ENCODE measurements at regions not wholly inside any gene's neighbourhood (a gene's known extent, or its start where the extent isn't known, plus 50 kb on each side); places are given as distances from the start of the nearest gene placed in this dataset.

DNA sequence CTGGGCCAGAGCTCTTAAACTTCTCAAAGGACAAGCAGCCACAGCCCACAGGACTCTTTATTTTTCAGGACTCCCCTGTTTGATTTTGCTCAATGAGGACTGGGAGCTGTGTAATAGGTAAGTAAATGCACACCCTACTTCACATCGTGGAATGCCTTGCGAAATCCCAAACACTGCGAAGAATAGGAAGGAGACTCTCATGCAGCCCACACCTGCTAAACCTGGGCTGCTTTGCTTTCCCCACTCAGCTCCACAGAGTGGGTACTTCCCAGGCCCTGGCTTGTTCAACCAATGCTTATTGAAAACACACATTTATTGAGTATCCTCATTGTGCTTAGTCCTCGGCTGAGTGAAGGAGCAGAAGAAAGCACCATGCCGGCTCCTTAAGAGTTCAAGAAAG, 103.3 kb upstream of the FSTL4 start:
- POLR2A ChIA-PET, result no interaction called here
- no peaks in the 10 kb centered on the region for H3K4me1 Mint-ChIP-seq (ENCODE audit: low read depth)

DNA sequence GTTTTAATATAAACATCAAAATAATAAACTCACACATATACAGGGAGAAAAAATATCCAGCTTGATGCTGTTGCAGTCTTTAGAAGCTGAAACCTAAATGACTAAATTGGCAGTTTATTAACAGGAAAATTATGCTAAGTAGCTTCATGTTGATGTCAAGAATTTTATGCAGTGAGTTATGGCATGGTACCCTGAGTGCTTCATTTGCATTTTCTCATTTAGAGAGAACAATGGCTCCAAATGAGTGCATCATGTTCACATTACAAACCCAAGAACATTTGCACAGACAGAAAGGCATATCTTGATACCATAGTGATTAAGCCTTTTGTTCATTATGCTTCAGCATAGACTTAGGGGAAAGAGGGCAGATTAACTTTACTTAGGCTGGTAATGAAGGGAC, 102.9 kb upstream of the FSTL4 start:
- intact Hi-C loops (cut with micrococcal nuclease), result no loop called here
- Mint-ChIP-seq H3K4me1 (ENCODE audit: low read depth) (no peaks in the 10 kb centered on the region), H3K27me3 (peaks cover 13% of the 10 kb centered on the region), H3K4me3 (no peak overlapping the region), H3K27ac (no peak overlapping the region), H3K9me3 (peaks cover 2% of the 10 kb centered on the region), H3K36me3 (no peaks in the 10 kb centered on the region)
- POLR2A ChIA-PET, result no interaction called here
- no peak for DNase-seq
- CTCF ChIA-PET, result no interaction called here

More for the DNA sequence above, 103.3 kb upstream of the FSTL4 start:
- Mint-ChIP-seq H3K27ac (no peak overlapping the region), H3K36me3 (no peaks in the 10 kb centered on the region), H3K27me3 (peaks cover 13% of the 10 kb centered on the region), H3K9me3 (peaks cover 4% of the 10 kb centered on the region), H3K4me3 (no peak overlapping the region)
- CTCF ChIA-PET, result no interaction called here
- no peak for DNase-seq
- intact Hi-C loops (cut with micrococcal nuclease), result no loop called here

DNA sequence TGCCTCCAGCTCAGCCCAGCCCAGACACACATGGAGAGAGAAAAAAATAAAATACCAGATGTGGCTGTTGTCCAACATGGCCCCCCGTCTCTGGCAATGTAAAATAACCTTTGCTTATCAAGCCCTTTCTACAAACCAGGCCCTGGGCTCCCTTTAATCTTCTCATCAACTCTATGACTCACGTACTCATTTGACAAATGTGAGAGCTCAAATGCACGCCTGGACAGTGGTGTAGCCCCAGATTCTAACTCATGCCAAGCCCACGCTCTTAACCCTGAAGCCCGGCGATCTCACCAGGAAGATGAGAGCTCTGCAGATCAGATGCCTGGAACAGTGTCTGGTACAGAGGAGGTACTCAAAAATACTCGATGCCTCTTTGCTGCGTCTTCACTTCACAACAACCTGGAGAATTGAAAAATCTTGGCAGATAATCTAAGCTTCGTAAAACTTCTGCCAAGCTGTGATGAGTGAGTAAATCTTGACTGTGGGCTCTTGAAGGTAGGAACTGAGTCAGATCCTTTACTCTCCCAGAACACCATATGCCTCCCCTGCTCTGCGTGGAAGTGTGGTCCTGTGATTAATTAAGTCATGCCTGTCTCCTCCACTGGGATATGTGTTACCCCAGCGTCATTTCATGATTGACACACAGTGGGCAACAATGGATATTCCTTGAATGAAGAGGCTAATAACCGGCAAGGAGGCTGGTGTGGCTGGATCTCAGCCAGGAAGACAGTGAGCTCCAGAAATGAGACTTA, 102.0 kb upstream of the FSTL4 start:
- H3K4me3 Mint-ChIP-seq, result no peak overlapping the region
- CTCF ChIA-PET, result no interaction called here

DNA sequence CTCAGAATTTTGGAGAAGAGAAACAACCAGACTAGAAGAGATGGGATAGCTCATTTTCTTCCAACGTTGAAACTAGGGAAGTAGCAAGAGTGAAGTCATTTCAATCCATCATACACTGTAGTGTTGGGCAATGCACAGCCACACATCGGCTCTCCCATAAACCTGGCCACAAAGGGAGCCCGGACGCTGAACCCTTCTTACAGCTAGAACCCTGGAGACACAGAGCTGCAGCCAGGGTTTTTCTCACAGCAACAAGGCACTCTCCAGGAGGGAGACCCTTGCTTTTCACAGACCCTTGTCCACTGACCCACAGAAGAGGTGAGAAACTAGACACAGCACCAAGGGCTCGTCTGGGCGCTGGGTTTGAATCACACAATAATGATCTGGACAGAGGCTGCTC, 101.4 kb upstream of the FSTL4 start:
- H3K9me3 Mint-ChIP-seq, result no peaks in the 10 kb centered on the region
- no peaks in the 10 kb centered on the region for H3K36me3 Mint-ChIP-seq
- no peak overlapping the region for H3K4me3 Mint-ChIP-seq
- no peaks in the 10 kb centered on the region for H3K4me1 Mint-ChIP-seq (ENCODE audit: low read depth)
- CTCF ChIA-PET, result no interaction called here
- no peak for DNase-seq
- intact Hi-C loops (cut with micrococcal nuclease), result no loop called here
- H3K27ac Mint-ChIP-seq, result no peak overlapping the region
- POLR2A ChIA-PET, result no interaction called here
- H3K27me3 Mint-ChIP-seq, result peaks cover 14% of the 10 kb centered on the region

More for the DNA sequence above, 102.0 kb upstream of the FSTL4 start:
- Mint-ChIP-seq H3K4me1 (ENCODE audit: low read depth) (no peaks in the 10 kb centered on the region), H3K27me3 (peaks cover 14% of the 10 kb centered on the region), H3K27ac (no peak overlapping the region), H3K9me3 (no peaks in the 10 kb centered on the region), H3K36me3 (no peaks in the 10 kb centered on the region)
- intact Hi-C loops (cut with micrococcal nuclease), result no loop called here
- DNase-seq, result no peak
- POLR2A ChIA-PET, result no interaction called here

- ChIA-PET CTCF (no interaction called here), POLR2A (no interaction called here)
- intact Hi-C loops (cut with micrococcal nuclease), result no loop called here
- DNase-seq, result no peak
- Mint-ChIP-seq H3K9me3 (no peaks in the 10 kb centered on the region), H3K4me1 (ENCODE audit: low read depth) (no peaks in the 10 kb centered on the region), H3K36me3 (no peaks in the 10 kb centered on the region), H3K27me3 (peaks cover 9% of the 10 kb centered on the region), H3K27ac (no peak overlapping the region), H3K4me3 (no peak overlapping the region)
Measured at GRCh38 chr5:133713209-133713608, 100.9 kb upstream of the FSTL4 start.

- Mint-ChIP-seq H3K36me3 (no peaks in the 10 kb centered on the region), H3K4me3 (no peak overlapping the region), H3K4me1 (ENCODE audit: low read depth) (no peaks in the 10 kb centered on the region), H3K27me3 (peaks cover 9% of the 10 kb centered on the region), H3K9me3 (no peaks in the 10 kb centered on the region), H3K27ac (no peak overlapping the region)
- intact Hi-C loops (cut with micrococcal nuclease), result no loop called here
- ChIA-PET POLR2A (no interaction called here), CTCF (no interaction called here)
- no peak for DNase-seq
Measured at GRCh38 chr5:133712562-133712961, 100.2 kb upstream of the FSTL4 start.

DNA sequence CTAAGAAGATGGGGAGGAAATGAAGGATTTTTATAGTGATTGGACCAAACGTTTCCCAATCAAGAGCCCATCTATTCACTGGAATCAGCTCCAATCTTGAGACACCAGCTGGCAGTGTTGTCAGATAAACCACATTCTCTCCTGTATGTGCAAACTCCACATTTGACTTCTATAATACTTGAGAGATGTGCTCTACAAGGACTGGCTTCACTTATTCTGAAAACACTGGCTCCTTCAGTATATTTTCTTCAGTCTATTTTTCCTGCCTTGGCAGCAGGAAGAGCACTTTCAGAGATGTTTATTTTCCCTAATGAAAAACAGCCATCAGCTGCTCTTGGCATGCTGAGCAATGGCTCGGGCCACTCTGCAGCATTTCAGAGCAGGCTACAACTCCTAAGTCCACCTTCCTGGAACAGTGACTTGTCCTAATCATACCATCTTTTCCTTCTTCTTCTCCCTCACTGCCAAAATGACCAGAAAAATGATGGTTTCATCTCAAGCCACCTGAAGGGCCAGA, 96.9 kb upstream of the FSTL4 start:
- ChIA-PET CTCF (no interaction called here), POLR2A (no interaction called here)
- Mint-ChIP-seq H3K4me1 (ENCODE audit: low read depth) (no peaks in the 10 kb centered on the region), H3K27ac (no peak overlapping the region), H3K27me3 (peaks cover 6% of the 10 kb centered on the region), H3K36me3 (no peaks in the 10 kb centered on the region), H3K9me3 (no peaks in the 10 kb centered on the region), H3K4me3 (no peak overlapping the region)
- DNase-seq, result no peak
- intact Hi-C loops (cut with micrococcal nuclease), result no loop called here

- Mint-ChIP-seq H3K4me3 (no peak overlapping the region), H3K27me3 (peaks cover 5% of the 10 kb centered on the region), H3K9me3 (no peaks in the 10 kb centered on the region), H3K4me1 (ENCODE audit: low read depth) (no peaks in the 10 kb centered on the region), H3K36me3 (no peaks in the 10 kb centered on the region), H3K27ac (no peak overlapping the region)
- DNase-seq, result no peak
- POLR2A ChIA-PET, result no interaction called here
- intact Hi-C loops (cut with micrococcal nuclease), result no loop called here
- CTCF ChIA-PET, result no interaction called here
Measured at GRCh38 chr5:133708331-133708850, 96.0 kb upstream of the FSTL4 start.

GRCh38 chr5:133707629-133708028, 95.3 kb upstream of the FSTL4 start:
- Mint-ChIP-seq H3K4me3 (no peak overlapping the region), H3K27me3 (peaks cover 2% of the 10 kb centered on the region), H3K4me1 (ENCODE audit: low read depth) (no peaks in the 10 kb centered on the region), H3K36me3 (no peaks in the 10 kb centered on the region), H3K9me3 (no peaks in the 10 kb centered on the region), H3K27ac (no peak overlapping the region)
- intact Hi-C loops (cut with micrococcal nuclease), result no loop called here
- DNase-seq, result no peak
- CTCF ChIA-PET, result no interaction called here
- POLR2A ChIA-PET, result no interaction called here

DNA sequence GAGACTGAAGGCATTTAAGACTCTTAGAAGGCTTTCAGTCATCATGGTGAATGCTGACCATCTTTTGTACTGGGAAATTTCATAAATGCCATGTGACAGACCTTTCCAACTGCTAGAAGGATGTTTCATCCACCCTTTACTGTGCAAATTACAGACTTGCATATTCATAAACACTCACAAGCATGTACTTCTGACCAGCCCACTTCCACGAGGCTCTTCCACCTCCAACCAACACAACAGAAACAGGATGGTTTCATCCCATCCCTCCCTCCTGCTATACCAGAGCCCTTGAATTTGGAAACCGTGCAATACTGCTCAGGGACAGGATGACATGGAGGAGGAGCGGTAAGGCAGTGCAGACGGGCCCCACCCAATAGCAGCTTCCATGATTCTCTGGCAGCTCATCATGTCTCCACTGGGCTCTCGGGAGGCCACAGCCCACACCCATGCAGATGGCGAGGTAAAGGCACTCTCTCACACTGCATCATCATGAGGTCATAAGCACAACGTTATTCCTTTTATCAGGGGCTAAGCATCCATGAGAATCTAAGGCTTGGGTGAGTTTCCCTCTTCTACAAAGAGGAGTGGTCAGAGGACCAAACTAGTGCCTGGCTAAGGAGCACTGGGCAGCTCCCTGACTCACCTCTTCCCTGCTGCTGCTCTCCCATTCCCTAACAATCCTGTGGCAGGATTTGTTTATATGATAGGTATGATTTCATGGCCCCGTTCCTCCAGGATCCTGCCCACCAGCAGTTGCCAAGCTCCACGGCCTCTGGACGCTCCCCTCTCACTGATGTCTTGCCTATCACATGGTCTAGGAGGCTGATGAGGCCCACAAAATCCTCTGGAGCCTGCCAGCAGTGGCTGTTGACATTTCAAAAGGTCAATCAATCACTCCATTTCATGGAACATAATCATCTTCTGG, 94.4 kb upstream of the FSTL4 start:
- CTCF ChIA-PET, result no interaction called here
- DNase-seq, result no peak
- Mint-ChIP-seq H3K4me3 (no peak overlapping the region), H3K4me1 (ENCODE audit: low read depth) (no peaks in the 10 kb centered on the region), H3K9me3 (no peaks in the 10 kb centered on the region), H3K27ac (no peak overlapping the region), H3K27me3 (peaks cover 2% of the 10 kb centered on the region), H3K36me3 (no peaks in the 10 kb centered on the region)
- POLR2A ChIA-PET, result no interaction called here
- intact Hi-C loops (cut with micrococcal nuclease), result no loop called here

DNA sequence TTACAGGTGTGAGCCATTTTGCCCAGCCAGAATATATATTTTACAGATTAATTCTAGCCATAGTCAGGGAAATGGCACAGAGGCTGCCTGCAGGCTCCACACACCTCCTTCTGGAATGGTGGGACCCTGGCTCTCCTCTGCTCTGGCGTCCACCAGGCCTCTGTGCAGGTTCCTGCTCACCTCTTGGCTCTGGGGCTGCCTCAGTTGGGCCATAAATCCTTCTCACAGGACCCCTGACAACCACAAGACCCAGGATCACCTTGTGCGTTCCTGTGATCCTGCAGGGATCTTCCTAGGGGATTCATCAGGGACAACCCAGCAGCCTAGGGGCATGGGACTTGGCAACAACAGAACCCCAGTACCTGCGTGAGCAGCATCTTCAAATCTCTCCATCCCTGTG, 93.0 kb upstream of the FSTL4 start:
- Mint-ChIP-seq H3K27me3 (peaks cover 2% of the 10 kb centered on the region), H3K36me3 (no peaks in the 10 kb centered on the region), H3K4me3 (no peak overlapping the region), H3K4me1 (ENCODE audit: low read depth) (peaks cover under 1% of the 10 kb centered on the region), H3K27ac (no peak overlapping the region), H3K9me3 (no peaks in the 10 kb centered on the region)
- no peak for DNase-seq
- intact Hi-C loops (cut with micrococcal nuclease), result no loop called here
- ChIA-PET POLR2A (no interaction called here), CTCF (no interaction called here)

DNA sequence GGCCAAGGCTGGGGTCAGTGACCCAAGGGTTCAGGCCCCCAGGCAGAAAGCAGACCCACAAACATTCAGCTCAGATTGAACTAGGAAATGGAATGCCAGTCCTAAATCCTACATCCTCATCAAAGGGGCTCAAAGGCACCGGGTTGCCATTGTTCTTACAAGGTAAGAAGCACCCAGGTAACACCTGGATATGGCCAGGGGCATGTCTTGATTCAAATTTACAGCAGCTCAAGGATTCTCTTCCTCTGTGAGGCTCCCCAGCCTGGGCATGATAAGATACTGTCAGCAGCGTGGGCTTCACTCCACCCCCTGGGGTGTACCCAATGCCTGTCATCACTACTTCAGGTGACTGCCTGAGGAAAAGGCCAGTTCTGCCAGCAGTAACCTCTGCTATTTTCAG, 92.1 kb upstream of the FSTL4 start:
- Mint-ChIP-seq H3K4me3 (no peak overlapping the region), H3K4me1 (ENCODE audit: low read depth) (peaks cover 4% of the 10 kb centered on the region), H3K27ac (no peak overlapping the region), H3K27me3 (peaks cover under 1% of the 10 kb centered on the region), H3K36me3 (no peaks in the 10 kb centered on the region), H3K9me3 (no peaks in the 10 kb centered on the region)
- no peak for DNase-seq
- intact Hi-C loops (cut with micrococcal nuclease), result no loop called here
- CTCF ChIA-PET, result no interaction called here
- POLR2A ChIA-PET, result no interaction called here

GRCh38 chr5:133703935-133704334, 91.6 kb upstream of the FSTL4 start:
- DNase-seq, result no peak
- intact Hi-C loops (cut with micrococcal nuclease), result no loop called here
- no peaks in the 10 kb centered on the region for H3K27me3 Mint-ChIP-seq
- H3K36me3 Mint-ChIP-seq, result no peaks in the 10 kb centered on the region
- no peak overlapping the region for H3K27ac Mint-ChIP-seq
- H3K9me3 Mint-ChIP-seq, result no peaks in the 10 kb centered on the region
- H3K4me1 Mint-ChIP-seq (ENCODE audit: low read depth), result peaks cover 8% of the 10 kb centered on the region
- POLR2A ChIA-PET, result no interaction called here
- CTCF ChIA-PET, result no interaction called here
- H3K4me3 Mint-ChIP-seq, result no peak overlapping the region

Measured in activated CD4-positive, alpha-beta memory T cell treated with anti-CD3 and anti-CD28 coated beads for 36 hours (primary cell).